ENCODE measurements at regions not wholly inside any gene's neighbourhood (a gene's known extent, or its start where the extent isn't known, plus 50 kb on each side); places are given as distances from the start of the nearest gene placed in this dataset.

DNA sequence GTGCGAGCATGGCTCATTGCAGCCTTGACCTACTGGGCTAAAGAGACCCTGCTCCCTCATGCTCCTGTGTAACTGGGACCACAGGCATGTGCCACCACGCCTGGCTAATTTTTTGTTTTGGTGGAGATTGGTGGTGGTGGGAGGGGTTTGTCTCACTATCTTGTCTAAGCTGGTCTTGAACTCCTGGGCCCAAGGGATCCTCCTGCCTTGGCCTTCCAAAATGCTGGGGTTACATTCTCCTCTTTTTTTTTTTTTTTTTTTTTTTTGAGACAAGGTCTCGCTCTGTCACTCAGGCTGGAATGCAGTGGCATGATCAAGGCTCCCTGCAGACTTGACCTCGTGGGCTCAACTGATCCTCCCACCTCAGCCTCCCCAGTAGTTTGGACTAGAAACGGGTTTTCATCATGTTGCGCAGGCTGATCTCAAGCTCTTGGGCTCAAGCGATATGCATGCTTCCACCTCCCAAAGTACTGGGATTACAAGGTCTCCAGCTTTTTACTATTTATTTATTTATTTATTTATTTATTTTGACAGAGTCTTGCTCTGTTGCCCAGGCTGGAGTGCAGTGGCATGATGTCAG, 238.3 kb downstream of the MYCN start:
- Histone ChIP-seq H3K9me3 (no peaks in the 10 kb centered on the region), H3K27me3 (no peaks in the 10 kb centered on the region), H3K4me1 (no peaks in the 10 kb centered on the region), H3K27ac (no peak overlapping the region), H3K4me3 (no peak overlapping the region), H3K36me3 (no peaks in the 10 kb centered on the region)
- TF ChIP-seq POLR2AphosphoS5 (IDR thresholded peaks at IDR 0.05; ENCODE audit: insufficient read depth in 1 of 2, low read depth in 1 of 2) (no peak), POLR2A (IDR thresholded peaks at IDR 0.05) (no peak)
- TF ChIP-seq, protein P1, sequence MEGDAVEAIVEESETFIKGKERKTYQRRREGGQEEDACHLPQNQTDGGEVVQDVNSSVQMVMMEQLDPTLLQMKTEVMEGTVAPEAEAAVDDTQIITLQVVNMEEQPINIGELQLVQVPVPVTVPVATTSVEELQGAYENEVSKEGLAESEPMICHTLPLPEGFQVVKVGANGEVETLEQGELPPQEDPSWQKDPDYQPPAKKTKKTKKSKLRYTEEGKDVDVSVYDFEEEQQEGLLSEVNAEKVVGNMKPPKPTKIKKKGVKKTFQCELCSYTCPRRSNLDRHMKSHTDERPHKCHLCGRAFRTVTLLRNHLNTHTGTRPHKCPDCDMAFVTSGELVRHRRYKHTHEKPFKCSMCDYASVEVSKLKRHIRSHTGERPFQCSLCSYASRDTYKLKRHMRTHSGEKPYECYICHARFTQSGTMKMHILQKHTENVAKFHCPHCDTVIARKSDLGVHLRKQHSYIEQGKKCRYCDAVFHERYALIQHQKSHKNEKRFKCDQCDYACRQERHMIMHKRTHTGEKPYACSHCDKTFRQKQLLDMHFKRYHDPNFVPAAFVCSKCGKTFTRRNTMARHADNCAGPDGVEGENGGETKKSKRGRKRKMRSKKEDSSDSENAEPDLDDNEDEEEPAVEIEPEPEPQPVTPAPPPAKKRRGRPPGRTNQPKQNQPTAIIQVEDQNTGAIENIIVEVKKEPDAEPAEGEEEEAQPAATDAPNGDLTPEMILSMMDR (IDR thresholded peaks at IDR 0.05), result no peak
- DNase-seq (ENCODE audit: extremely low spot score in 2 of 2), result no peak
- intact Hi-C loops (cut with DNase I), result no loop called here

DNA sequence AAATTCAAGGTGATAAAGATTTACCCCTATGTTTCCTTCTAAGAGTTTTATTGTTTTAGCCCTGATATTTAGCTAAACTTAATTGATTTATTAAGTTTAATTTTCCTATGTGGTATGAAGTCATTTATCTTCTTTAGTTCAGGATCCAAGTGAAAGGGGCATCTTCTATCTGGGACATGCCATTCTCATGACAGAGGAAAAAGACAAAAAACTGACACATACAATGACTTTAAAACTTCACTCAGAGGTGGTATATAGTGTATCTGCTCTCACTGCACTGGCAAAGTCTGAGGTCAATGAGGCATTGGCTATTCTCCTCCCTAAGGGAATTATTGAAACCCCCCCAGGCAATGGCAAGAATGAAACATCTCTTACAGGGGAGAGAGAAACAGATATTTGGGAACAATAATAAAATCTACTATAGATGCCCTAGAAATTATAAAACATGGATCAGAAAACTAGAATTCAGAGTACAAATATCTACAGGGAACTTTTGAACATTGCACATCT, 237.4 kb downstream of the MYCN start:
- Histone ChIP-seq H3K27ac (no peak overlapping the region), H3K4me1 (no peaks in the 10 kb centered on the region), H3K9me3 (no peaks in the 10 kb centered on the region), H3K36me3 (no peaks in the 10 kb centered on the region), H3K27me3 (no peaks in the 10 kb centered on the region), H3K4me3 (no peak overlapping the region)
- no peak for DNase-seq (ENCODE audit: extremely low spot score in 2 of 2)
- TF ChIP-seq POLR2A (IDR thresholded peaks at IDR 0.05) (no peak), POLR2AphosphoS5 (IDR thresholded peaks at IDR 0.05; ENCODE audit: insufficient read depth in 1 of 2, low read depth in 1 of 2) (no peak)
- TF ChIP-seq, protein P1 (IDR thresholded peaks at IDR 0.05), result no peak
- intact Hi-C loops (cut with DNase I), result no loop called here

GRCh38 chr2:16176971-16177480, 236.7 kb downstream of the MYCN start:
- H3K4me3 ChIP-seq, result no peak overlapping the region
- H3K36me3 ChIP-seq, result no peaks in the 10 kb centered on the region
- no peaks in the 10 kb centered on the region for H3K9me3 ChIP-seq
- TF ChIP-seq POLR2AphosphoS5 (IDR thresholded peaks at IDR 0.05; ENCODE audit: insufficient read depth in 1 of 2, low read depth in 1 of 2), result no peak
- TF ChIP-seq POLR2A (IDR thresholded peaks at IDR 0.05), result no peak
- TF ChIP-seq, protein P1 (IDR thresholded peaks at IDR 0.05), result no peak
- H3K27ac ChIP-seq, result no peak overlapping the region
- H3K27me3 ChIP-seq, result no peaks in the 10 kb centered on the region
- intact Hi-C loops (cut with DNase I), result no loop called here
- no peaks in the 10 kb centered on the region for H3K4me1 ChIP-seq
- no peak for DNase-seq (ENCODE audit: extremely low spot score in 2 of 2)

- TF ChIP-seq POLR2AphosphoS5 (IDR thresholded peaks at IDR 0.05; ENCODE audit: insufficient read depth in 1 of 2, low read depth in 1 of 2) (no peak), POLR2A (IDR thresholded peaks at IDR 0.05) (no peak)
- TF ChIP-seq, protein P1 (IDR thresholded peaks at IDR 0.05), result no peak
- Histone ChIP-seq H3K27ac (no peak overlapping the region), H3K9me3 (no peaks in the 10 kb centered on the region), H3K36me3 (no peaks in the 10 kb centered on the region), H3K4me1 (no peaks in the 10 kb centered on the region), H3K4me3 (no peak overlapping the region), H3K27me3 (no peaks in the 10 kb centered on the region)
- no peak for DNase-seq (ENCODE audit: extremely low spot score in 2 of 2)
- intact Hi-C loops (cut with DNase I), result no loop called here
These were observed 235.0 kb downstream of the MYCN start for GRCh38 chr2:16175247-16175825.

DNA sequence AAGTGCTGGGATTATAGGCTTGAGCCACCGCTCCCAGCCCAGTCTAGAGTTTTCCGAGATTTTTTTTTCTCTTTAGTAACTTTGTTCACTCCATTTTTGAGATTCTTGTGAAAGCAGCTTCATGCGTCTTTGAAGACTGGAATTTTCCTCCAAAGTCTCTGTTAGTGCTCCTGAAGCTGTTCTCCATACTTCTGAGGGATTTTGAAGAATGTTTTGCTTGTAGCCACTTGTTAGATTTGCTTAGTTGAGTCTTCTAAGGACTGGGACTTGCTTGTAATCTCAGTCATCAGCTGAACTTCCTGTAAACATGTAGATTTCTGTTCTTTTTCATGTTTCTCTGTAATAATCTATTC, 234.3 kb downstream of the MYCN start:
- H3K4me1 ChIP-seq, result no peaks in the 10 kb centered on the region
- no peaks in the 10 kb centered on the region for H3K27me3 ChIP-seq
- no peak overlapping the region for H3K4me3 ChIP-seq
- no peaks in the 10 kb centered on the region for H3K9me3 ChIP-seq
- DNase-seq (ENCODE audit: extremely low spot score in 2 of 2), result no peak
- no peak overlapping the region for H3K27ac ChIP-seq
- no peaks in the 10 kb centered on the region for H3K36me3 ChIP-seq
- intact Hi-C loops (cut with DNase I), result no loop called here
- TF ChIP-seq POLR2AphosphoS5 (IDR thresholded peaks at IDR 0.05; ENCODE audit: insufficient read depth in 1 of 2, low read depth in 1 of 2), result no peak
- TF ChIP-seq POLR2A (IDR thresholded peaks at IDR 0.05), result no peak
- TF ChIP-seq, protein P1 (IDR thresholded peaks at IDR 0.05), result no peak
